HG02885 (cell line): ENCODE measurements at regions not wholly inside any gene's neighbourhood (a gene's known extent, or its start where the extent isn't known, plus 50 kb on each side); places are given as distances from the start of the nearest gene placed in this dataset.
"Not testable (repeated sequence)": the region's sequence is repeated elsewhere in the genome, so short reads cannot be mapped to it uniquely, and the experiment has no call there.

Experiments
- ATAC-seq: cut with Tn5 transposase; IDR thresholded peaks from one replicate; pipeline ENCODE4 v1.9.1; 2021; ENCODE audit warnings: mild to moderate bottlenecking; ENCODE audit not compliant: unreplicated experiment, poor library complexity

DNA sequence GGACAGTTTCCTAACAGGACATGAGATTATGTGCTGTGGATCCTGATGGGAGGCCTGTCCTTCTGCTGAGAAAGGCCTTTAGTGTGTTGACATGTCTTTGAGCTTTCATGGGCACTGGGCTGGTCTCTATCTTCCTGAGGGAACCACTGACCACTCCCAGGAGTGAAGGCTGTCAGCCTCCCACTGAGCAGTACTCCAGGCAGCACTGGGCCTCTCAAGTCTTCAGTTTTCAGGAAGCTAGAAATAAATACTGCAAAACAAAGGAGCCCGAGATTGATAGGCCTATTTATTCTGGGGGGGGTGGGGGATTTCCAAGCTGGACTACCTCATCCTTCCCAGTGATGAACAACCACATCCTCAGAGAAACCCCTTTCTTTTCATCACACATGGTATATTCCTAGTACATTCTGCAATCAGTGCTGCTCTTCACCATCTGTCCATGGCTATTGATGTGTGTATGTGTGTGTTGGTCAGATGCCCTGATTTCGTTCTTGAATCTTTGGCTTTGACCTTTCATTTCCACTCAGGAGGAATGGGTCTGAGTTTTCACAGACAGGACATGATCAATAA, 180.9 kb upstream of the SPTLC3 start:
- no peak for ATAC-seq

DNA sequence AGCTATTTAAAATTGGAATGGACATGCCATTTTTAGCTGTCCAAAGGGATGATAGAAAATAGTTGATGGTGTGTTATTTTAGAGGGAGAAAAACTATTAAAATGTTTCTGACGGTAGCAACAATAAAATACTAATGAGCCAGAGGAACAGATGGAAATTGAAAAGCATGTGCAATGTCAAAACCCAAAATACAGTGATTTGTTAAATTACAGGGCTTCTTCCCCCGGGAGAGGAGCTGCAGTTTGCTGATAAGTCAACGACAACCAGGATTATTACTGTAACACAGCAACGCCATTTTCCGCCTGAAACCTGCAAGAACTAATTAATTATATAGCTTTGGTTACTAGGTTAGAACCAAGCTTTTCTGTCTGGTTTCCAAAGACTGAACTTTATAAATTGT, 179.6 kb upstream of the SPTLC3 start:
- no peak for ATAC-seq

DNA sequence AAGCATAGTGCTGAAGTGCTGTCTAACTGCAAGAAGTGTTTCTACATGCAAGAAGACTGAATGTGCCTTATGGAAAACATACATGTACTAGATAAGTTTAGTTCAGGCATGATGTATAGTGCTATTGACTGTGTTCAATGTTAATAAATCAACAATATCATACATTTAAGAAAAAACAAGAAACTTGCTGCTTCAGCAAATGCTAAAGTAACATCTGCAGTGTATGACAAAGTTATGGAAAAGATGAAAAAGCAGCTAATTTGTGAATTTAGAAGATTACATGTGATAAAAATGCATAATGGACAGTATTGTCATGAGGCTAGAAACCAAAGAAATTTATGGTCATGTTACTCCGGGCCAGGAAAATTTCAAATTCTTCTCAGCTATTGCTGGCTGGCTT, 174.9 kb upstream of the SPTLC3 start:
- ATAC-seq: no peak

DNA sequence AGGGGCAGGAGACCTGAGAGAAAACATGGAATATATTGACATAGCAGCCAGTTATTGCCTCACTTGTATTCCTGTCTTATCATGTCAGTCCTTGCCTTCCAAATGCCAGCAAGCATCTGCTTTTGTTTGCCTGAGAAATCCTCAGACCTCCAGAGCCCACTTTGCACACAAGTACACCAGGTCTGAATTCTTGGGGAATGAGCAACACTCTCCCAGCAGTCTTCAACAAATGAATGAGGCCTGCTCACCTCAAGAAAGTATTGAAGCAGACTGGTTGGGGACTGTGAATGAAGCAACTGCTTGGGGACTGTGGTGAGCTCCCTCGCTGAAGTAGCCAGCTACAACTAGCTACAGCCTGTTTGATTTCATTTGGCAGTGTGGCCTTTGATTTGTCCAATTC, 172.8 kb upstream of the SPTLC3 start:
- no peak for ATAC-seq

DNA sequence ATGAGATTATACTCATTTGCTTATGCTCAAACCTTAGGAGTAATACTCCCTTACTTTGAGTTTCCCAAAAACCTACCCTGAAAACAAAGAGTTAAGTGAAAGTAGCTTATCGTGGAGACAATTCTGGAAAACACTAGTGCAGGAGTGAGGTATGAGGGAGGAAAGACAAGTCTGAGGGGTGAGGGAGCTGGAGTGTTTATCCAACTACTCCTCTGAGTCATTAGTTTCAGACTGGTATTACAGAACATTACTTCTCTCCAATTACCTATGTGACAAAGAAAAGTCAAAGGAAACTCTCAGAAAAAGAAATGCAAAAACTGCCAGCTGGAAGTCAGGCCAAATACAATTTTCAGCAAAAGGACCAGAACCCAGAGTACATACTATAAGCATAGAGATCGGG, 171.1 kb upstream of the SPTLC3 start:
- no peak for ATAC-seq

DNA sequence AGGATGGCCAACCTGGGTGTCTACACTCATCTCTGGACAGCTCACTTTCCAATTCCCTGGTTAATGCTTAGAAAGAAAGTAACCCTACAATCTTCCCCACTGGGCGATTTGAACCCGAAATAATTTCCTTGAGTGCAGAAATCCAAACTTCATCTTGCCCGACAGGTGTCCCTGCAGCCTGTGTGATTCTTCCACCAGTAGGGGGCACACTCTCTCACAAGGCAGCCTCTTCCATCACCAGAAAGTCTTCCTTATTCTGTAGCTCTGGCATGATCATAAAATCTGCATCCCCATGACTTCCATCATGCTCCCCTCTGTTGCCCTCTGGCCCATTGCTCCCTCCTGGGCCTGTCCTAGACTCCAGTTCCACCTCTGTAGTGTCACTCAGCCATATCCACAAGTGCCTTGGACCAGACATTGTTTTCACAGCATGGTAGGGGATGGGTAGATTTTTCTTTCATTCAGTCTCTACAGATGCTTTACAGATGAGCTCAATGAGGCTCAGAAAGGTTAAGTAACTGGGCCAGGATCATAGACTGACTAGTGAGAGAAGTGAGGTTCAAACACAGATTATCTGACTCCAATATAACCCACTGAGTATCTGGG, 170.4 kb upstream of the SPTLC3 start:
- ATAC-seq: no peak

DNA sequence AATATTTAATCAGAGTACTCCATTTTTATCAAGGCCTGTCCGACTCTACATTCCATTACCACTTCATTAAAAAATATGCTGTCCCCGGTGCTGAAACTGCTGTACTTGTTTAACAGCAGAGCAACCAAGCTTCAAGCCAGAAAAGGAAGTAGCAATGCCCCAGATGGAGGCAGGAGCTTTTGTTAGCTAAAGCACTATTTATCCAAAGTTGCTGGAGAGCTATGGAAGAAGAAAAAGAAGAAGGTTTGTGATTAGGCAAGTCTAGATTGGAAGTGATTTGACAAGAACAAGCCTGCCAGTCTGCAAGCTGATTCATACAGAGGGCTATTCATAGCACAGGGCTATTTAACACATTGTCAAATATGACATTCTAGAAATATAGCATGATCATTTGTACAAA, 160.9 kb upstream of the SPTLC3 start:
- ATAC-seq: no peak

DNA sequence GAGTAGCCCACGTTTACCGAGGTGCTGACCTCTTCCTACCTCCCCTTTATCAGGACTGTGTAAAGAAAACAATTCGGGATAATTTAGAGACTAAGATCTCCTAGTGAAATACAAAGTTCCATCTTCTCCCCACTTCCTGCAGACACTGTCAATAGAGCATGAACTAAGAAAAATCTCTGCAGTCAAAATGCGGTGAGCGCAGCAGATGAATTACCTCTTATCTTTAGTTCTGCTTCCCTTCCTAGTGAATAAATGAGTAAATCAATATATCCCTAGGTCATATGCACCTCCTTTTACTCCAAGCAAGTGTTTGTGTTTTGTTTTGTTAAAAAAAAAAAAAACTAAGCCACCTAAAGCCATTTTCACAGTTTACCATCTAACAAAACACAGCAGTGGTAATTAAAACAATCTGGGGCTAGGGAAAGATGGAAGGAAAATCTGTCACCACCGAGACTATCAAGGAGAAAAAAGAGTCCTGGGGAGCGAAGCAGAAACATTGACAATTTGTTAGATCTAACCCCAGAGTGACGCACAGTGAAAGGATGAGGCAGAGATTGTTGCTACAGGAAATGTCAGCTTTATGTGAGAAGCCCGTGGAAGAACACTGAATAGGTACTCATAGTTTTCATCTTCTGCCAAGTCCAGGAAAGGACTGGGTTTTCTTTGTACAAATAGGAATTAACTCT, 159.4 kb upstream of the SPTLC3 start:
- no peak for ATAC-seq

DNA sequence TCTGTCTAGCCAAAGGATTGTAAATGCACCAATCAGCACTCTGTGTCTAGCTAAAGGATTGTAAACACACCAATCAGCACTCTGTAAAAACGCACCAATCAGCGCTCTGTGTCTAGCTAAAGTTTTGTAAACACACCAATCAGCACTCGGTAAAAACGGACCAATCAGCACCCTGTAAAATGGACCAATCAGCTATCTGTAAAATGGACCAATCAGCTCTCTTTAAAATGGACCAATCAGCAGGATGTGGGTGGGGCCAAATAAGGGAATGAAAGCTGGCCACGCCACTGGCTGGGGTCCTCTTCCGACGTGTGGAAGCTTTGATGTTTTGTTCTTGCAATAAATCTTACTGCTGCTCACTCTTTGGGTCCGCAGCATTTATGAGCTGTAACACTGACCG, 151.1 kb upstream of the SPTLC3 start:
- ATAC-seq: not testable (repeated sequence)

DNA sequence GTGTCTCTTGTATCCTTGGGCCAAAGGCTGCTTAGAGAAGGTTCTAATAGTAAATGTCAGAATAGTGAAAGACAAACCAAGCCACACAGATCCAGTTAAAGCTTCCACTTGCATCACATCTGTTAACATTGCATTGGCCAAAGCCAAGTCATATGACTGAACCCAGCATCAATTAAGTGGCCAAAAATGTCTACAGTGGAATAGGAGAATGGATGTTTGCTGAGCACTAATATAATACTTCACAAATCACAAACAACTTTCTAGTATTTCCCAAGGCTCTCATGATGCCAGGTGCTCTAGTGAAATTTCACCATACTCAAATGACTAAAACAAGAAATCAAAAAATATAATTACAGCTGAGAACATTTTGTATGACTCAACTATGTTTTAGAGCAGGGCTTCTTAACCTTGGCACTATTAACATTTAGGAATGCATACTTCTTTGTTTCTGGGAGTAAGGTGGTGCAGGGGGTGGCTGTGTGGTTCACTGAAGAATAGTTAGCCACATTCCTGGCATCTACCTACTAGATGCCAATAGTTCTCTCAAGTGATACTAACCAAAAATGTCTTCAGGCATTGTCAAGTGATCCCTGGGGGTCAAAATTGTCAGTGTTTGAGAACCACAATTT, 148.0 kb upstream of the SPTLC3 start:
- no peak for ATAC-seq

DNA sequence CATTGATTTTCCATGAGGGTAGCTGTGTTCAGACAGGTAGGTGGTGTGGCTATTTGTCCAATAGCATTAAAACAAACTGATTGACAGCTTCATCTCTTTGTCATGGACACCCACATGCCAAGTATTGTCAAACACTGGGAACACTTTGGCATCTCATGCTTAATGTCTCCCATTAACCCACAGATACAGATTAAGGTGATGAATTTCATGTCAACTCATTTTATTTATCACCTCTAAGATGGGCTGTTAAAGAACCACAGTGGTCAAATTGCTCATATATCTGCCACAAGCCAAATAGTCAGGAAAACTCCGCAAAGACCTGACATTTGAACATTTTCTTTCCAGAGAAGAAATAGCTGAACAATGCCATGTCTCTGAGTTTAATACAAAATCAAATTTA, 139.1 kb upstream of the SPTLC3 start:
- no peak for ATAC-seq

DNA sequence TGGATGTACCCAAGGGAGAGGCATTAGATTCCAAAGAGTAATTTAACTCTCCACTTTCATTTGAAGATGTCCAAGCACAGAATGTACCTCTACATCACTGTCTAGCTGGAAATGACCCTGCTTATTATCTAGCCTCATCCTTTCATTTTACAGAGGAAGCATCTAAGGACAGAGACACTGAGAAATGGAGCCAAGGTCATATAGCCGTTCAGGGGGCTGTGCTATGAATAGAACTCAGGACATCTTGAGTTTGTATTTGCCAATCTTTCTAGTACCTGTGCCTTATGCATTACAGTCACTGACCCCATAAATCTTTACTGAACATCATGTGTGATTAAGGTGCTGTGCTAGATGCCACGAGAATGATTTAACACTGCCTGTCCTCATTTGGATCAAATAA, 138.2 kb upstream of the SPTLC3 start:
- no peak for ATAC-seq

DNA sequence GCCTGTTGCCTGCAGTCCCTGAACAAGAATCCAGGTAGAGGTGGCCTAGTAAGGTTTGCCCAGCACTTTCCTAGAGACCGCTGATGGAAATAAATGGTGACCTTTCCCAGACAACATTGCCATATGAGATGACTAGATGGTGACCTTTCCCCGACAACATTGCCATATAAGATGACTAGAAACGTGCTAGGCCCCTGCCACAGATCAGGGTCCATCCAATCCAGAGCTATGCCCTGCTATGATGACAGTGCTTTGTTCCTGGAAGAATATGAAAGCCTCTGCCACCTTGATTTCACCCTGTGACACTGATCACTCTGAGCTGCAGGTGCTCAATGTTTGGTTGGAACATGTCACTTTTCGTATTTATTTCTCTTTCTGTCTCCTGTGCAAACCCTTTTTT, 133.8 kb upstream of the SPTLC3 start:
- ATAC-seq: no peak

DNA sequence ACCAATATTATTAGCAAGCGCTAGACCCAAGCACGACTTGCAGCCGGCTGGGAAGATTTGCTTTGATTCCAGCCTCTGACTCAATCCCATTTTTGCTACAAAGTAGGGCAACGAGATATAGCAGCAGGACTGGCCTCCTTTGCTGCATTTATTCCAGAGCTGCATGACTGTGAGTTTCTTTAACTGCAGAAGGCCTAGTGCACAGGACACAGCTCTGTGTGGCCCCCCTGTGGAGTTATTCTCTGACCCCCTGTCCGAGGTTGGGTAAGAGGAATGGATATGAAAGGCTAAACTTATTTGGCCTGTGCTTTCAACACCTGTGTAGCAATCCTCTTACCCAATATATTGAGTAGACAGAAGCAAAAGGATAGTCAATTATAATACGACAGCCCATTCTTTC, 133.3 kb upstream of the SPTLC3 start:
- ATAC-seq: no peak

DNA sequence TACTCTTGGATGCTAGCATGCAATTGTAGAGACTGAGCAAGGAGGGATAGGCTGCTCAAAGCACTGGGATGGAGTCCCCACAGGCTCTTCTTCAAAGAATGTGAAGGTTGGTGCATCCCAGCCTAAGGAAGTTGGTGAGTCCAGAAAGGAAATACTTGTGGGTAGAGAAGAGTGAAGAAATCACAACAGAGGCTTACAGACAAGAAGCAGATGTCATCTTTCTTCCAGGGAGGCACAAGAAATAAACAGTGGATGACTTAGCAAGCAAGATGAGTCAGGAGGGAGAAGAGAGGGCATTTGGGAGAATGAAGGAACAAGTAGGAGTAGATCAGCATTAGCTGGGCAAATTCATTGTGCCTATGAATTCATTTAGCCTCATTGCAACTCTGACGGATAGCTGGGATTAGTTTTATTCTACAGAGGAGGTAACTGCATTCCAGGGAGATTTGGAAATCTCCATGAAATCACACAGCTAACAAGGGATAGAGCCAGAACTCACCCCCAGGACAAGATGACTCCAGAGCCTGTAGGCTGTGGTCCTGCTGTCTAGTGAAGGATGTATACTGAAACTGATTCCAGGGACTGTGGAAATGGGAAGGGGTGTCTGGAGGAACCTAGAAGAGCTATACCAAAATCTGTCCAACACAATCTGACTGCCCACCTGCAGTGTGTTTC, 125.8 kb upstream of the SPTLC3 start:
- ATAC-seq: no peak

DNA sequence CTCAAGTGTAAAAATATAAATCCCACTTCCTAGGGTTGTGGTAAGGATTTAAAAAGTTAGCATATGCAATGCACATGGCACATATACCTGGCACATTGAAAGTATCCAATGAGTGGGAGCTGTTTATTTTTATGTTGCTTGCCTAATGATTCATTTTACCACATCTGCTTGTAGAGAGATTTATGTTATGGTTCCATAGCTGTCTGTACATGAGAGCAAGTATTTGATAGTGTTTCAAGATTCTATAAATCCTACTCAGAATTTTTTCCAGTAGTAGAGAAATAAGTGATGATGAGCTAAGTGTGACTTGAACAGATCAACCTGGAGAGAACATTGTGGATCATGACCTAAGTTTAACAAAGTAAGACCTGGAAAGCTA, 125.3 kb upstream of the SPTLC3 start:
- no peak for ATAC-seq

DNA sequence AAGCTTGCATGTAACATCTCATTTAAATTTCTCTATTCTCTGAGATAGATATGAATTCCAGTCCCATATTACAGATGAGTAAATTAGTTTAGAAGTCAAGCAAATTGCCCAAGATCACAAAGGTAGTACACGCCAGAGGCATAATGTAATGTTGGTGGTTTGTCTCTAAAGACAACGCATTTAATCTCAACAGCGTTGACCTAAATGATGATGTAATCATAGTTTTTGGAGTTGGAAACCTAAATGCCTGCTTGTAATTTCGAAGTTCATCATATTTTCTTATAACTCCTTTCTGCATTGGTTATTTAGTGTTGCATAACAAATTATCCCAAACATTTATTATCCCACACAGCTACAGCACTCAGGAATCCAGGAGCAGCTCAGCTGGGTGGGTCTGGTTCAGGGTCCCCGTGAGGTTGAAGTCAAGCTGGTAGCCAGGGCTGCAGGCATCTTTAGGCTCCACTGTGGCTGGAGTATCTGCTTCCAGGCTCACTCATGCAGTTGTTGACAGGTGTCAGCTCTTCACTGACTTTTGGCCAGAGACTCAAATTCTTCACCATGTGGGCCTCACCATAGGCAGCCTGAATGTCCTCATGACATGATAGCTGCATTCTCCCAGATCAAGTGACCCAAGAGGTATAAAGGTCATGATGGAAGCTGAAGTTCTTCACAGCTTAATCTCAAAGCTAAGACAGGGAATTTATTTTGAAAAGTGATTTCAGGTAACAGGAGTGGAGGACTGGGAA, 122.0 kb upstream of the SPTLC3 start:
- no peak for ATAC-seq

DNA sequence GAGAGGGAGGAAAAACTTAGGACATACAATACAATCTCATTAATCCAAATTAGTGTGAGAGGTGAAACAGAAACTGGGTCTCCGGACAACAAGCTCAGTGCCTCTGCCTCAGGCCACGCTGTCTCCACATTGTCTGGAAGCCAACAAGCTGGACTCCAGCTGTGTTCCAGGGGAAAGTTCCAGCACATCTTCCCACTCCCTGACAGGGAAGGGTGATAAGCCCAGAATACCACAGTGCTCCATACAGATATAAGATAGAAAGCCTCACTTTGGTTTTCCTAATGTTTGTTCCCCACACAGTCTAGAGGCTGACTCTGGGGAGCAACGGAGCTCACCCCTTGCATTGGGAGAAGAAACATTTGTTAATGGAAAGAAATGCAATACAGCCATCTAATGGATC, 117.1 kb upstream of the SPTLC3 start:
- no peak for ATAC-seq

DNA sequence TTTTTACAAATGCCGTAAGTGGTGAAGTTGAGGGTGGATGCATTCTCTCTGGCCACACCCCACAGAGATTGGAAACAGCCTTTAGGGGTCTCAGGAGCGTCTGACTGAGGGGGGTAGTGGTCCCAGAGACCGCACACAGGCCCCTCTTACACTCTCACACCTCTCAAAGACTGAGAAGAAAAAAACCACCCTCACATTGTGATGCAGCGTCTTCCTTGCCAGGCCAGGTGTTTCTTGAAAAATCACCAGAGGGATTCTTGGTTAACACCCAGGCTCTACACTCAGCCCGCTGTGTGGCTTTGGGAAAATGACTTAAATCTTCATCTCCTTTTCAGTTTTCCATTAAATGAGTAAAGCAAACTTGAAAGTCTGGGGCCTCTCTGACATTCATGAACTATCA, 115.8 kb upstream of the SPTLC3 start:
- ATAC-seq: no peak

DNA sequence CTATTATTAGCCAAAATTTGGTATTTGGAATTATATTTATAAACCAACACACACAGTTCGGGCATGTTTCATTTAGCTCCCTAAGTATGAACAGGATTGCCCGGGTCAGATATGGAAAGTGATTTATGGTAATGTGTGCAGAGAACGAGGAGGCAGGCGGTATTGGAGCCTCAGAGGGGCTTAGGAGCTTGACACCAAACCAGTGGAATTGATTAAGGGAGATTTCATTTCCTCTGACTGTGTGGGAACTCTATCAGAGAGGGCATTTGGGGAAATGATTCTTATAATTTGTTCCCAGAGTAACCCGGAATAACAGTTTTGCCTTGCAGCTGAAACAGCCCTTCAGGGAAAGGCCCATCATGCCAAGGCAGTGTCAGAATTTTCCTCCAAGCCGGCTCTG, 115.1 kb upstream of the SPTLC3 start:
- no peak for ATAC-seq

DNA sequence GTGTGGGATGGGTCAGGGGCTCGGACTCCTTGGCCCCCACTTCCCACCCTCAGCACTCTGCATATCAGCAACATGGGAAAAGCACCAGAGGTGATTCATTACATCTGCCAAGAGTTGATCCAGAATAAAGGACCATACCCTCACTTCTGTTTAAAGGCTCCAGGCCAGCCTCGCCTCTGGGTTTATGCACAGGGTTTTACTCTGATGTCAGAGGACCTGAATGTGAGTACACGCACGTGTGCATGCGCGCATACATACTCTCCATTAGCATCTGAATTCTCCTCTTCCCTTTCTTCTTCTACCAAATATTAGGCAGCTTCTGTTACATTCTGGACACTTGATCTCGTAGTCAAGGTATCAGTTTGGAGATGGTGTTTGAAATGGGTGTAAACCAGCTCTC, 114.7 kb upstream of the SPTLC3 start:
- no peak for ATAC-seq
